MM.1S (cell line): ENCODE measurements at regions not wholly inside any gene's neighbourhood (a gene's known extent, or its start where the extent isn't known, plus 50 kb on each side); places are given as distances from the start of the nearest gene placed in this dataset.

Experiments used
- EZH2 ChIP-seq: fragments of 300-600 bp; sonication (generic); optimal IDR thresholded peaks from 2 replicates; pipeline ENCODE3; 2017; ENCODE audit warnings: low read depth, mild to moderate bottlenecking, antibody characterized with exemption, low read length, mixed read lengths
- TF ChIP-seq, protein P1 (sequence below): fragments of 300-600 bp; sonication (generic); IDR thresholded peaks from 2 replicates; pipeline ENCODE4 v1.5.1; 2016; ENCODE audit warnings: antibody characterized with exemption, low read length, mixed read lengths

DNA sequence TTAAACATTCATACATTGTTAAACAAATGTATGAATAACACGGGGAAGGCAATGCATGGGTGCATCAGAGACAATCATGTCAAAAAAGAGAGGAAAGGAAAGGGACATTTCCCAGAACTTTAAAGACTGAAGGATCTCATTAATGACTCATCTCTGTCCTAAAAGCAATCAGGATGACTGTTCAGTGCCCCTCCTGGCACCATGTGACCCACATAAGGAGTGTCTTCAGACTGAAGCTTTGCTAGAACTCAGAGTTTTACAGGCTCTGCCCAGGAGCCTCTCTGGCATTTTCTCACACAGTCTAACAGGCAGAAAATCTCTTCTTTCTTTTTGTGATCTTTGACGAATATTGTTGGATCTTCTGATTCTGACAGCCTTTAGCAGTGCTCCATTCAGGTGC is 315.3 kb downstream of the OTUD1 start:
- TF ChIP-seq, protein P1, sequence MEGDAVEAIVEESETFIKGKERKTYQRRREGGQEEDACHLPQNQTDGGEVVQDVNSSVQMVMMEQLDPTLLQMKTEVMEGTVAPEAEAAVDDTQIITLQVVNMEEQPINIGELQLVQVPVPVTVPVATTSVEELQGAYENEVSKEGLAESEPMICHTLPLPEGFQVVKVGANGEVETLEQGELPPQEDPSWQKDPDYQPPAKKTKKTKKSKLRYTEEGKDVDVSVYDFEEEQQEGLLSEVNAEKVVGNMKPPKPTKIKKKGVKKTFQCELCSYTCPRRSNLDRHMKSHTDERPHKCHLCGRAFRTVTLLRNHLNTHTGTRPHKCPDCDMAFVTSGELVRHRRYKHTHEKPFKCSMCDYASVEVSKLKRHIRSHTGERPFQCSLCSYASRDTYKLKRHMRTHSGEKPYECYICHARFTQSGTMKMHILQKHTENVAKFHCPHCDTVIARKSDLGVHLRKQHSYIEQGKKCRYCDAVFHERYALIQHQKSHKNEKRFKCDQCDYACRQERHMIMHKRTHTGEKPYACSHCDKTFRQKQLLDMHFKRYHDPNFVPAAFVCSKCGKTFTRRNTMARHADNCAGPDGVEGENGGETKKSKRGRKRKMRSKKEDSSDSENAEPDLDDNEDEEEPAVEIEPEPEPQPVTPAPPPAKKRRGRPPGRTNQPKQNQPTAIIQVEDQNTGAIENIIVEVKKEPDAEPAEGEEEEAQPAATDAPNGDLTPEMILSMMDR = no peak
- no peak for TF ChIP-seq EZH2
